Keratinocyte (primary cell): ENCODE measurements at regions not wholly inside any gene's neighbourhood (a gene's known extent, or its start where the extent isn't known, plus 50 kb on each side); places are given as distances from the start of the nearest gene placed in this dataset.

Source experiments
- EZH2 ChIP-seq: IDR thresholded peaks from one replicate; pipeline ENCODE4 v1.6.1; 2012; ENCODE audit warnings: inconsistent platforms, mild to moderate bottlenecking, low read length, moderate library complexity
- TF ChIP-seq, protein P1 (sequence below), 3 experiments: IDR thresholded peaks in 1 of 3; conservative IDR thresholded peaks in 1 of 3; optimal IDR thresholded peaks in 1 of 3; 2 replicates in 2 of 3; 3 replicates in 1 of 3; pipeline versions ENCODE3 to v1.5.1; 2011; ENCODE audit warnings: low read length in 3 of 3, mild to moderate bottlenecking in 3 of 3, moderate library complexity in 2 of 3, control low read depth in 1 of 3, inconsistent platforms in 1 of 3; ENCODE audit not compliant: insufficient read depth in 2 of 3; ENCODE audit errors: extremely low read depth in 1 of 3

DNA sequence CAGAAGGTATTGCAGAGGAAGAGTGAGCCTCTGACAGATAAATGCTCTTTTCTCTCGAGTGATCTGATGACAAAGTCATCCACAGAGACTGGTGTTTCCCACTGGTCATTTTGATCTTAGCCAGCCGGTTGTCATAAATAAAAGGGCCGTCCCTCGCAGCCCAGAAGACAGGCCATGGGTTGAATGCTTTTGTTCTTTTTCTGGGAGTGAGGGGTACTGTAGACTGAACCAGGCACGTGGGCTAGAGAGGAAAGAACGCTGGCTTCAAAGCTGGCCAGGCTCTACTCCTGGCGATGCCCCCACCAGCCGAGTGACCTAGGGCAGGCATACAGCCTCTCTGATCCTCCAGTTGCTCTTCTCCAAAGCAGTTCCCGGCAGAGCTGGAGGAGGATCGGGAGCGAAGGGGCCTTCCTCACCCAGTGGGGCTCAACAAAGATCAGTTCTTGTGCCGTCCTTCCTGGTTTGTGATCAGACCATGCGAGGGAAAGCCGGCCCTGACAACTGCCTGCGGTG is 193.5 kb downstream of the INHBB start:
- TF ChIP-seq, protein P1, sequence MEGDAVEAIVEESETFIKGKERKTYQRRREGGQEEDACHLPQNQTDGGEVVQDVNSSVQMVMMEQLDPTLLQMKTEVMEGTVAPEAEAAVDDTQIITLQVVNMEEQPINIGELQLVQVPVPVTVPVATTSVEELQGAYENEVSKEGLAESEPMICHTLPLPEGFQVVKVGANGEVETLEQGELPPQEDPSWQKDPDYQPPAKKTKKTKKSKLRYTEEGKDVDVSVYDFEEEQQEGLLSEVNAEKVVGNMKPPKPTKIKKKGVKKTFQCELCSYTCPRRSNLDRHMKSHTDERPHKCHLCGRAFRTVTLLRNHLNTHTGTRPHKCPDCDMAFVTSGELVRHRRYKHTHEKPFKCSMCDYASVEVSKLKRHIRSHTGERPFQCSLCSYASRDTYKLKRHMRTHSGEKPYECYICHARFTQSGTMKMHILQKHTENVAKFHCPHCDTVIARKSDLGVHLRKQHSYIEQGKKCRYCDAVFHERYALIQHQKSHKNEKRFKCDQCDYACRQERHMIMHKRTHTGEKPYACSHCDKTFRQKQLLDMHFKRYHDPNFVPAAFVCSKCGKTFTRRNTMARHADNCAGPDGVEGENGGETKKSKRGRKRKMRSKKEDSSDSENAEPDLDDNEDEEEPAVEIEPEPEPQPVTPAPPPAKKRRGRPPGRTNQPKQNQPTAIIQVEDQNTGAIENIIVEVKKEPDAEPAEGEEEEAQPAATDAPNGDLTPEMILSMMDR (optimal IDR thresholded peaks at IDR 0.05 in 1 of 3, IDR thresholded peaks at IDR 0.05 in 1 of 3, conservative IDR thresholded peaks at IDR 0.05 in 1 of 3; ENCODE audit: extremely low read depth in 1 of 3, insufficient read depth in 2 of 3, low read length in 3 of 3), result no peak
- no peak for TF ChIP-seq EZH2
